Parathyroid adenoma (tissue), 2 donors: ENCODE measurements at regions not wholly inside any gene's neighbourhood (a gene's known extent, or its start where the extent isn't known, plus 50 kb on each side); places are given as distances from the start of the nearest gene placed in this dataset.

ENCODE experiments used
- H2AFZ ChIP-seq: fragments of 300-600 bp; sonication (generic); one replicate; pipeline ENCODE4 v1.7.0; 2017; ENCODE audit warnings: antibody characterized with exemption, mild to moderate bottlenecking
- H3K27ac ChIP-seq: fragments of 300-600 bp; sonication (generic); one replicate; pipeline ENCODE4 v1.7.0; 2017
- H3K27me3 ChIP-seq: fragments of 300-600 bp; sonication (generic); one replicate; pipeline ENCODE4 v1.7.0; 2017; ENCODE audit warnings: low read length; ENCODE audit not compliant: control insufficient read depth, insufficient read depth
- H3K36me3 ChIP-seq: fragments of 300-600 bp; sonication (generic); one replicate; pipeline ENCODE4 v1.7.0; 2017; ENCODE audit warnings: low read length; ENCODE audit not compliant: control insufficient read depth, insufficient read depth
- H3K4me1 ChIP-seq: fragments of 300-600 bp; sonication (generic); one replicate; pipeline ENCODE4 v1.7.0; 2017; ENCODE audit warnings: control low read depth
- H3K4me2 ChIP-seq: fragments of 300-600 bp; sonication (generic); one replicate; pipeline ENCODE4 v1.7.0; 2017; ENCODE audit warnings: low read length
- H3K4me3 ChIP-seq: fragments of 300-600 bp; sonication (generic); one replicate; pipeline ENCODE4 v1.7.0; 2017; ENCODE audit warnings: low read depth, low read length
- H3K79me2 ChIP-seq: fragments of 300-600 bp; sonication (generic); one replicate; pipeline ENCODE4 v1.7.0; 2017; ENCODE audit warnings: control low read depth
- H3K9ac ChIP-seq: fragments of 300-600 bp; sonication (generic); one replicate; pipeline ENCODE4 v1.7.0; 2017; ENCODE audit warnings: mild to moderate bottlenecking
- H3K9me3 ChIP-seq: fragments of 300-600 bp; sonication (generic); one replicate; pipeline ENCODE4 v1.7.0; 2017; ENCODE audit warnings: low read length; ENCODE audit not compliant: control insufficient read depth
- CTCF ChIP-seq: fragments of 300-600 bp; sonication (generic); IDR thresholded peaks from one replicate; pipeline ENCODE4 v1.7.0; 2017; ENCODE audit warnings: antibody characterized with exemption, mild to moderate bottlenecking
- donor health status: primary hyperparathyroidism.

- H3K27me3 ChIP-seq, result no peaks in the 10 kb centered on the region
- H3K4me1 ChIP-seq, result peaks cover 7% of the 10 kb centered on the region
- TF ChIP-seq CTCF, result no peak
- no peaks in the 10 kb centered on the region for H3K79me2 ChIP-seq
- H3K4me2 ChIP-seq, result no peak overlapping the region
- no peak overlapping the region for H3K4me3 ChIP-seq
- H3K9me3 ChIP-seq, result no peaks in the 10 kb centered on the region
- peak overlapping the region; percentile 44 for H2AFZ ChIP-seq
- H3K36me3 ChIP-seq, result no peaks in the 10 kb centered on the region
- H3K27ac ChIP-seq, result no peak overlapping the region
- no peak overlapping the region for H3K9ac ChIP-seq
Observed at GRCh38 chr5:67693956-67694809, 497.6 kb upstream of the CD180 start.

GRCh38 chr5:67686746-67687145 lies 490.1 kb upstream of the CD180 start:
- no peak for TF ChIP-seq CTCF
- Histone ChIP-seq H3K9me3 (no peaks in the 10 kb centered on the region), H3K4me1 (no peaks in the 10 kb centered on the region)

GRCh38 chr5:67681703-67682102 lies 485.1 kb upstream of the CD180 start:
- no peak overlapping the region for H3K4me3 ChIP-seq
- no peak overlapping the region for H2AFZ ChIP-seq
- no peak for TF ChIP-seq CTCF

More at GRCh38 chr5:67686746-67687145, 490.1 kb upstream of the CD180 start:
- Histone ChIP-seq H3K27me3 (no peaks in the 10 kb centered on the region), H3K27ac (no peak overlapping the region), H3K9ac (no peak overlapping the region), H3K4me3 (no peak overlapping the region), H2AFZ (no peak overlapping the region), H3K79me2 (no peaks in the 10 kb centered on the region), H3K4me2 (no peak overlapping the region), H3K36me3 (no peaks in the 10 kb centered on the region)

GRCh38 chr5:67680099-67680498 lies 483.5 kb upstream of the CD180 start:
- TF ChIP-seq CTCF, result no peak
- no peak overlapping the region for H3K27ac ChIP-seq

More at GRCh38 chr5:67681703-67682102, 485.1 kb upstream of the CD180 start:
- Histone ChIP-seq H3K4me2 (no peak overlapping the region), H3K36me3 (no peaks in the 10 kb centered on the region), H3K27me3 (no peaks in the 10 kb centered on the region), H3K79me2 (no peaks in the 10 kb centered on the region), H3K9ac (no peak overlapping the region), H3K9me3 (no peaks in the 10 kb centered on the region), H3K27ac (no peak overlapping the region), H3K4me1 (peaks cover 13% of the 10 kb centered on the region)

More at GRCh38 chr5:67680099-67680498, 483.5 kb upstream of the CD180 start:
- Histone ChIP-seq H3K9ac (no peak overlapping the region), H3K9me3 (no peaks in the 10 kb centered on the region), H3K4me3 (no peak overlapping the region), H3K4me2 (no peak overlapping the region), H3K79me2 (no peaks in the 10 kb centered on the region), H3K27me3 (no peaks in the 10 kb centered on the region), H2AFZ (no peak overlapping the region), H3K36me3 (no peaks in the 10 kb centered on the region), H3K4me1 (peaks cover 13% of the 10 kb centered on the region)
